ENCODE measurements at regions not wholly inside any gene's neighbourhood (a gene's known extent, or its start where the extent isn't known, plus 50 kb on each side); places are given as distances from the start of the nearest gene placed in this dataset.

GRCh38 chr7:76122516-76123239 is 74.8 kb downstream of the MDH2 start:
- TF ChIP-seq, protein P1, sequence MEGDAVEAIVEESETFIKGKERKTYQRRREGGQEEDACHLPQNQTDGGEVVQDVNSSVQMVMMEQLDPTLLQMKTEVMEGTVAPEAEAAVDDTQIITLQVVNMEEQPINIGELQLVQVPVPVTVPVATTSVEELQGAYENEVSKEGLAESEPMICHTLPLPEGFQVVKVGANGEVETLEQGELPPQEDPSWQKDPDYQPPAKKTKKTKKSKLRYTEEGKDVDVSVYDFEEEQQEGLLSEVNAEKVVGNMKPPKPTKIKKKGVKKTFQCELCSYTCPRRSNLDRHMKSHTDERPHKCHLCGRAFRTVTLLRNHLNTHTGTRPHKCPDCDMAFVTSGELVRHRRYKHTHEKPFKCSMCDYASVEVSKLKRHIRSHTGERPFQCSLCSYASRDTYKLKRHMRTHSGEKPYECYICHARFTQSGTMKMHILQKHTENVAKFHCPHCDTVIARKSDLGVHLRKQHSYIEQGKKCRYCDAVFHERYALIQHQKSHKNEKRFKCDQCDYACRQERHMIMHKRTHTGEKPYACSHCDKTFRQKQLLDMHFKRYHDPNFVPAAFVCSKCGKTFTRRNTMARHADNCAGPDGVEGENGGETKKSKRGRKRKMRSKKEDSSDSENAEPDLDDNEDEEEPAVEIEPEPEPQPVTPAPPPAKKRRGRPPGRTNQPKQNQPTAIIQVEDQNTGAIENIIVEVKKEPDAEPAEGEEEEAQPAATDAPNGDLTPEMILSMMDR (IDR thresholded peaks at IDR 0.05) = no peak
- TF ChIP-seq POLR2A (IDR thresholded peaks at IDR 0.05) (no peak), POLR2AphosphoS5 (IDR thresholded peaks at IDR 0.05) (no peak), EP300 (IDR thresholded peaks at IDR 0.05) (no peak)

Measured in sigmoid colon (tissue), 4 donors.